WTC11 (cell line): ENCODE measurements at regions not wholly inside any gene's neighbourhood (a gene's known extent, or its start where the extent isn't known, plus 50 kb on each side); places are given as distances from the start of the nearest gene placed in this dataset.

Source experiments
- ATAC-seq: fragments of 200-7000 bp; cut with Tn5 transposase; 2 replicates; pipeline ENCODE4 v1.10.0; 2021; ENCODE audit warnings: mild to moderate bottlenecking, moderate library complexity
- CTCF ChIA-PET: fragments of 300-600 bp; sonication (Branson Sonifier 250); formaldehyde crosslinking; loops from one replicate; lab custom pipeline; 2021; ENCODE audit warnings: antibody characterized with exemption; lab: Charles Lee
- POLR2A ChIA-PET: fragments of 350-600 bp; sonication (Branson Sonifier 250); formaldehyde crosslinking; loops from one replicate; lab custom pipeline; 2021; ENCODE audit warnings: antibody characterized with exemption; lab: Charles Lee
- DNase-seq: peaks from one replicate; pipeline ENCODE4 v3.0.0; 2021; ENCODE audit warnings: low spot score
- H3K27ac Mint-ChIP-seq: 2 replicates; pipeline ENCODE4 v1.8.0; 2021; ENCODE audit warnings: mixed read lengths
- H3K27me3 Mint-ChIP-seq: 2 replicates; pipeline ENCODE4 v1.8.0; 2021; ENCODE audit warnings: low read depth, mild to moderate bottlenecking, moderate library complexity, mixed read lengths
- H3K36me3 Mint-ChIP-seq: 2 replicates; pipeline ENCODE4 v1.8.0; 2021; ENCODE audit warnings: mixed read lengths
- H3K4me1 Mint-ChIP-seq: 2 replicates; pipeline ENCODE4 v1.8.0; 2022; ENCODE audit warnings: mixed read lengths
- H3K4me3 Mint-ChIP-seq: 2 replicates; pipeline ENCODE4 v1.8.0; 2021; ENCODE audit warnings: mild to moderate bottlenecking, moderate library complexity, mixed read lengths
- H3K9me3 Mint-ChIP-seq: 2 replicates; pipeline ENCODE4 v1.8.0; 2021; ENCODE audit warnings: mixed read lengths
- ARID4B ChIP-seq: sonication (generic); formaldehyde crosslinking; IDR thresholded peaks from 2 replicates; pipeline ENCODE4 v1.8.0; 2023; ENCODE audit warnings: missing genetic modification reagents, mild to moderate bottlenecking, borderline replicate concordance
- ATF6 ChIP-seq: sonication (generic); formaldehyde crosslinking; IDR thresholded peaks from 2 replicates; pipeline ENCODE4 v1.8.1; 2023; ENCODE audit warnings: mild to moderate bottlenecking, missing genetic modification reagents
- E2F4 ChIP-seq: sonication (generic); formaldehyde crosslinking; IDR thresholded peaks from 2 replicates; pipeline ENCODE4 v1.8.1; 2022; ENCODE audit warnings: low read depth, mild to moderate bottlenecking, moderate library complexity, missing genetic modification reagents, borderline replicate concordance
- ELF4 ChIP-seq: sonication (generic); formaldehyde crosslinking; IDR thresholded peaks from 2 replicates; pipeline ENCODE4 v1.8.1; 2022; ENCODE audit warnings: low read depth, mild to moderate bottlenecking, moderate library complexity, missing genetic modification reagents
- ETV6 ChIP-seq: sonication (generic); formaldehyde crosslinking; IDR thresholded peaks from 2 replicates; pipeline ENCODE4 v1.8.1; 2022; ENCODE audit warnings: mild to moderate bottlenecking, missing genetic modification reagents
- FOXK1 ChIP-seq: sonication (generic); formaldehyde crosslinking; IDR thresholded peaks from 2 replicates; pipeline ENCODE4 v1.8.0; 2022; ENCODE audit warnings: mild to moderate bottlenecking, moderate library complexity, missing genetic modification reagents
- KAT7 ChIP-seq: sonication (generic); formaldehyde crosslinking; IDR thresholded peaks from 2 replicates; pipeline ENCODE4 v1.8.1; 2023; ENCODE audit warnings: missing genetic modification reagents, mild to moderate bottlenecking, borderline replicate concordance
- MXD4 ChIP-seq: fragments of 250-450 bp; sonication (Bioruptor Pico); IDR thresholded peaks from 2 replicates; pipeline ENCODE4 v1.8.0; 2021; ENCODE audit warnings: mild to moderate bottlenecking, moderate library complexity, borderline replicate concordance
- NFYB ChIP-seq: sonication (generic); formaldehyde crosslinking; conservative IDR thresholded peaks from 2 replicates; pipeline ENCODE4 v1.8.0; 2022; ENCODE audit warnings: low read depth, missing genetic modification reagents
- NR2C2 ChIP-seq: sonication (generic); formaldehyde crosslinking; IDR thresholded peaks from 2 replicates; pipeline ENCODE4 v1.8.0; 2022; ENCODE audit warnings: mild to moderate bottlenecking, missing genetic modification reagents
- RORB ChIP-seq: fragments of 250-450 bp; sonication (Bioruptor Pico); IDR thresholded peaks from 2 replicates; pipeline ENCODE4 v1.9.0; 2021; ENCODE audit warnings: mild to moderate bottlenecking
- SOX15 ChIP-seq: fragments of 250-450 bp; sonication (Bioruptor Pico); IDR thresholded peaks from 2 replicates; pipeline ENCODE4 v1.9.0; 2021; ENCODE audit warnings: mild to moderate bottlenecking
- TEAD1 ChIP-seq: sonication (generic); formaldehyde crosslinking; IDR thresholded peaks from 2 replicates; pipeline ENCODE4 v1.8.0; 2022; ENCODE audit warnings: mild to moderate bottlenecking, missing genetic modification reagents
- TP53 ChIP-seq: sonication (generic); formaldehyde crosslinking; IDR thresholded peaks from 2 replicates; pipeline ENCODE4 v1.8.1; 2023; ENCODE audit warnings: mild to moderate bottlenecking, missing genetic modification reagents
- ZBTB21 ChIP-seq: sonication (generic); formaldehyde crosslinking; IDR thresholded peaks from 2 replicates; pipeline ENCODE4 v1.8.1; 2023; ENCODE audit warnings: mild to moderate bottlenecking, missing genetic modification reagents, borderline replicate concordance
- ZNF396 ChIP-seq: fragments of 250-450 bp; sonication (Bioruptor Pico); IDR thresholded peaks from 2 replicates; pipeline ENCODE4 v1.8.0; 2021; ENCODE audit warnings: mild to moderate bottlenecking, moderate library complexity, borderline replicate concordance
- ZNF416 ChIP-seq: fragments of 250-450 bp; sonication (Bioruptor Pico); IDR thresholded peaks from 2 replicates; pipeline ENCODE4 v1.9.0; 2021; ENCODE audit warnings: mild to moderate bottlenecking, inconsistent platforms
- ZSCAN18 ChIP-seq: fragments of 250-450 bp; sonication (Bioruptor Pico); IDR thresholded peaks from 2 replicates; pipeline ENCODE4 v2.1.2; 2022; ENCODE audit warnings: mild to moderate bottlenecking, moderate library complexity

GRCh38 chr2:39542523-39542922, 105.4 kb upstream of the MAP4K3 start:
- no peak for ATAC-seq

GRCh38 chr2:39545957-39546356, 108.9 kb upstream of the MAP4K3 start:
- ATAC-seq, result no peak
- H3K4me1 Mint-ChIP-seq, result peaks cover 20% of the 10 kb centered on the region
- H3K27me3 Mint-ChIP-seq, result no peaks in the 10 kb centered on the region
- TF ChIP-seq ELF4 (CRISPR knock-in tag), result no peak
- no peak for TF ChIP-seq ZBTB21
- no peak for TF ChIP-seq E2F4 (CRISPR knock-in tag)
- no peak for TF ChIP-seq NR2C2 (CRISPR knock-in tag)
- no peak for TF ChIP-seq ETV6 (CRISPR knock-in tag)
- ChIA-PET POLR2A (no interaction called here), CTCF (no interaction called here)
- no peak for DNase-seq
- peaks cover 8% of the 10 kb centered on the region; the same call in 1 of the 2 replicates for H3K9me3 Mint-ChIP-seq
- H3K36me3 Mint-ChIP-seq, result no peaks in the 10 kb centered on the region
- no peak overlapping the region for H3K4me3 Mint-ChIP-seq
- no peak overlapping the region for H3K27ac Mint-ChIP-seq

More at GRCh38 chr2:39542523-39542922, 105.4 kb upstream of the MAP4K3 start:
- ChIA-PET CTCF (no interaction called here), POLR2A (no interaction called here)
- Mint-ChIP-seq H3K4me3 (no peak overlapping the region), H3K27ac (no peak overlapping the region), H3K27me3 (no peaks in the 10 kb centered on the region), H3K9me3 (peaks cover 14% of the 10 kb centered on the region), H3K36me3 (peaks cover 6% of the 10 kb centered on the region), H3K4me1 (peaks cover 15% of the 10 kb centered on the region)
- TF ChIP-seq ZSCAN18 (CRISPR knock-in tag) (no peak), FOXK1 (CRISPR knock-in tag) (no peak), ATF6 (no peak), RORB (CRISPR knock-in tag) (no peak), ARID4B (CRISPR knock-in tag) (no peak), NFYB (CRISPR knock-in tag) (no peak), TEAD1 (CRISPR knock-in tag) (no peak), ZNF416 (CRISPR knock-in tag) (no peak), SOX15 (CRISPR knock-in tag) (no peak), ZNF396 (CRISPR knock-in tag) (no peak), MXD4 (CRISPR knock-in tag) (no peak), TP53 (no peak), KAT7 (no peak)
- DNase-seq, result no peak
